Prostate gland (tissue), 2 donors: ENCODE measurements at regions not wholly inside any gene's neighbourhood (a gene's known extent, or its start where the extent isn't known, plus 50 kb on each side); places are given as distances from the start of the nearest gene placed in this dataset.

Experiments used
- DNase-seq: peaks from one replicate; pipeline ENCODE4 v3.0.0-alpha.2; 2019; ENCODE audit warnings: low spot score
- H3K27ac ChIP-seq, 2 donors: fragments of 200-600 bp; sonication (generic); 2 replicates each; pipeline ENCODE4 v1.5.1; 2017 to 2019
- H3K27me3 ChIP-seq: fragments of 200-600 bp; sonication (generic); replicated peaks from 2 replicates; pipeline ENCODE4 v1.5.1; 2019; ENCODE audit not compliant: insufficient read depth
- H3K36me3 ChIP-seq, 2 donors: fragments of 200-600 bp; sonication (generic); 1 replicate in 1 of 2; 2 replicates in 1 of 2; pipeline versions ENCODE4 v1.5.1 to v1.8.1; 2017 to 2019
- H3K4me1 ChIP-seq: fragments of 200-600 bp; sonication (generic); replicated peaks from 2 replicates; pipeline ENCODE4 v1.5.1; 2019
- H3K4me3 ChIP-seq, 2 donors: fragments of 200-600 bp; sonication (generic); 2 replicates each; pipeline ENCODE4 v1.5.1; 2017 to 2019
- H3K9me3 ChIP-seq: fragments of 200-600 bp; sonication (generic); 2 replicates; pipeline ENCODE4 v1.5.1; 2017
- CTCF ChIP-seq, 4 experiments: fragments of 200-600 bp in 2 of 4; fragments of 450-650 bp in 2 of 4; sonication (generic) in 2 of 4; IDR thresholded peaks; 1 replicate in 3 of 4; 2 replicates in 1 of 4; pipeline ENCODE4 v1.5.1; 2016 to 2019; ENCODE audit warnings: antibody characterized with exemption in 4 of 4, mild to moderate bottlenecking in 2 of 4, moderate library complexity in 2 of 4
- POLR2A ChIP-seq: fragments of 450-650 bp; IDR thresholded peaks from one replicate; pipeline ENCODE4 v1.6.1; 2016; ENCODE audit warnings: antibody characterized with exemption, mild to moderate bottlenecking
- POLR2AphosphoS5 ChIP-seq: sonication (generic); formaldehyde crosslinking; IDR thresholded peaks from one replicate; pipeline ENCODE4 v1.6.1; 2017; ENCODE audit warnings: antibody characterized with exemption
- WGBS: methylation state at CpG from one replicate; pipeline ENCODE4 v1.1.5; 2018; 5-methylcytosine and 5-hydroxymethylcytosine counted together
- intact Hi-C: fragments of 100-400 bp; cut with DNase I; formaldehyde crosslinking; loops from one replicate; pipeline ENCODE4 v1.14.2; 2022

DNA sequence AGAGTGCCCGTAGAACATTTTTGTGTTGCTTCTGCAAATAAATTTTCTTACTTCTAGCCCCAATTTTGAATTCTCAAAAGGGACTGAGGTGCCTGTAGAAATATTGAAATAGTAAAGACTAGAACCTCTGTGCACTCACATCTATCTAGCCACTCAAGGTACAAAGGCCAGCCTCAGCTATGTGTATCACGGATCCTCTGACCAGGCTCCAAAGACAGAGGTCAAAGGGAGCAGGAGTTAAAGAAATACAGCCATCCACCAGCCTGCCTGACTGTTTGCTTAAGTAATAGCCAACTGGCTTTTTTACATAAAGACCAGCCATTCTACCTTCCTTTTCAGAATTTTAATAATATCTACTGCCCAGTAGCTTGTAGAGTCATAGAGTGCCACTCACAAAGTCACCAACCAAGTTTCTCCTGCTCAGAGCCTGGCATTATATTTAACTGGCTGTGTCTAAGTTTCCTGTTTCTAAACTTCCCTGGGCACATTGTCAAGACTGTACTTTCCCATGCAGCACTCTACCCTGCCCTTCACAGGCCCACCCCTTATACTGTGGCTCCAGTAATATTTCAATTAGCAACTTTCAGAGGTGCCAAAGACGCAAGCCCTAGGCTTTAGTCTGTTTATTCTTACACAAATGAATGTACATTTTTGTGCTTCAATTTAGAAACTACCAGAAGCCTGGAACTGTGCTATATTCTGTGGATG lies 338.3 kb upstream of the NT5C1B start:
- Histone ChIP-seq H3K36me3 (no peaks in the 10 kb centered on the region), H3K27me3 (no peaks in the 10 kb centered on the region), H3K27ac (no peak overlapping the region), H3K4me3 (no peak overlapping the region), H3K9me3 (no peaks in the 10 kb centered on the region), H3K4me1 (no peaks in the 10 kb centered on the region)
- no peak for TF ChIP-seq CTCF (IDR thresholded peaks at IDR 0.05)
- TF ChIP-seq POLR2A = no peak
- TF ChIP-seq POLR2AphosphoS5 = no peak
- intact Hi-C loops = no loop called here
- no peak for DNase-seq
- 91% methylated on average over 3 of the region's 3 CpGs for WGBS

DNA sequence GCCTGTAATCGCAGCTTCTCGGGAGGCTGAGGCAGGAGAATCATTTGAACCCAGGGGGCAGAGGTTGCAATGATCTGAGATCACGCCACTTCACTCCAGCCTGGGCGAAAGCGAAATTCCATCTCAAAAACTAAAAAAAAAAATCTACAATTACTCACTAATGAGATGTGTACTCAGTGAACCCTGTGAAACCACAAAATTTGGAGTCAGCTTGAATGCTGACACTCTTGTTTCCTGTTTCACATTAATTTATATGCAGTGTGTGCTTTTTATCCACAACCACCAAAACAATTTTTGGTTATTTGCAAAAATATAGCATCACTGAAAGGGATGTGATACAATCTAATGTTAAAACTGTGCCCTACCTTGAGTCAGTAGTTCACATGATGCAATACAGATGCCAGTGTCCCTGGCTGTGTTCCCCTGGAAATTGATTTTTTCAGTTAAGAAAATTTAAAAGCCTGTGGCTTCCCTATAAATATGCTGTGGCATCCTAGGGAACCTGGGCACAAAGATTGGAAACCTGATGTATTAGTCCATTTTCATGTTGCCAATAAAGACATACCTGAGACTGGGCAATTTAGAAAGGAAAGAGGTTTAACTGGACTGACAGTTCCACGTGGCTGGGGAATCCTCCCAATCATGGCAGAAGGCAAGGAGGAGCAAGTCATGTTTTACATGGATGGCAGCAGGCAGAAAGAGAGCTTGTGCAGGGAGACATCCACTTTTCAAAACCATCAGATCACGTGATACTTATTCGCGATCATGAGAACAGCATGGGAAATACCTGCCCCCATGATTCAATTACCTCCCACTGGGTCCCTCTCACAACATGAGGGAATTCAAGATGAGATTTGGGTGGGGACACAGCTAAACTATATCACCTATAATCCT lies 337.5 kb upstream of the NT5C1B start:
- Histone ChIP-seq H3K36me3 (no peaks in the 10 kb centered on the region), H3K27ac (no peak overlapping the region), H3K4me1 (no peaks in the 10 kb centered on the region), H3K4me3 (no peak overlapping the region), H3K9me3 (no peaks in the 10 kb centered on the region), H3K27me3 (no peaks in the 10 kb centered on the region)
- intact Hi-C loops = no loop called here
- TF ChIP-seq POLR2AphosphoS5 (no peak), CTCF (IDR thresholded peaks at IDR 0.05) (no peak)
- WGBS = 95% methylated on average over 9 of the region's 9 CpGs
- no peak for DNase-seq

DNA sequence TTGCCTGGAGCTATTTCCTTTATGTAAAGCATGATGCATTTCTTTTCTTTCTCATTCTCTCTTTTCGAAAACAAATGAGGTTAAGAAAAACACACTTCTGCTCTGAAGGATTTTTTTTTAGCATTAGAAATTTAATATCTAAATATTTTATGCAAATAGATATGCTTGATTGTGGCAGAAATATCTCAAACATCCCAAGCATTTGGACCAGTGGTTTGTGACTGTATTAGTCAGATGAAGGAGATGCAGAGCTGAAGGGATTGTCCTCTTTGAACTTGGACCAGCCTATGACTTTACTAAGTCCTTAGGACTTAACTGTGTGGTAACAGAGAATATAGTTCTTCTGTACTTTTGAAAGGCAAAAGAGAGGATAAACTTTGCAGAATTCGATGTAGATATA lies 335.9 kb upstream of the NT5C1B start:
- WGBS = 66% methylated on average over 2 of the region's 2 CpGs
- no peak overlapping the region for H3K27ac ChIP-seq

DNA sequence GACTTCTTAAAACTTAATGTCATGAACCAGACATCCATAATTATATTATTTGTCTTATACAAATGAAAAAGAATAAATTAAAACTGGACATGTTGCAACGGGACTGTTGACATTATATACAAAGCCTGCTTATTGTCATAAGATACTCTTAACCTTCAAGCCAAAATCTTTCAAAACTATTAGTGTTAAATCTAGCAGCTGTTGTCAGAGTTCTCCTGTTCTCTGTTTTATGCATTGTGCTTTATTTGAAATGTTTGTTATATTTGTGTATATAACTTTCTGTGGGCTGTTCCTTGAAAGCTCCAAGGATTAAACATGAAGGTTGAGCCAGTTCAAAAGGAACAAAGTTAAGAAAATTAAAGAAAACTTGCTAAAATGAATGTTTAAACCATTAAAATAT lies 335.5 kb upstream of the NT5C1B start:
- no peak overlapping the region for H3K4me3 ChIP-seq
- intact Hi-C loops = no loop called here
- no peaks in the 10 kb centered on the region for H3K36me3 ChIP-seq
- H3K4me1 ChIP-seq = no peaks in the 10 kb centered on the region
- H3K27me3 ChIP-seq = no peaks in the 10 kb centered on the region
- TF ChIP-seq CTCF (IDR thresholded peaks at IDR 0.05) (no peak), POLR2AphosphoS5 (no peak), POLR2A (no peak)
- no peak for DNase-seq
- 16% methylated on average over 1 of the region's 1 CpG for WGBS
- H3K27ac ChIP-seq = no peak overlapping the region
- no peaks in the 10 kb centered on the region for H3K9me3 ChIP-seq

More for the DNA sequence above, 335.9 kb upstream of the NT5C1B start:
- DNase-seq = no peak
- Histone ChIP-seq H3K4me1 (no peaks in the 10 kb centered on the region), H3K27me3 (no peaks in the 10 kb centered on the region), H3K4me3 (no peak overlapping the region), H3K36me3 (no peaks in the 10 kb centered on the region), H3K9me3 (no peaks in the 10 kb centered on the region)
- TF ChIP-seq POLR2A (no peak), POLR2AphosphoS5 (no peak), CTCF (IDR thresholded peaks at IDR 0.05) (no peak)
- intact Hi-C loops = no loop called here

DNA sequence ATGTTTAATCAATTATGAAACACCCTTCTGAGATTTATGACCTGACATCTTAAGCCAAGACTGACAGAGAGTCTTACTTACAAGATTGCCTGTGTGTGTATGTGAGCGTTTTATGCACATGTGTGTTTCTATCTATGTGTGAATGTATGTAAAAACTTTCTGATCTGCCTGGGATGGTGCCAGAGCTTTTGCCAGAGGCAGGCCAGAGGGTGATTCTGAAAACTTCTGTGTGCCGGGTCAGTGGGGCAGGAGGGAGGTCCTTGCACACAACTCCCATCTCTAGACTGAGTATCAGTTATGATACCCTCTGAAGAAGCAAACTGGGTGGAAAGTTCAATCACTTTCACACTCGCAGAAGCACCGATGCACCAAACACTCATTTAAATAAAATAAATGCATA lies 335.0 kb upstream of the NT5C1B start:
- no peak for DNase-seq
- H3K9me3 ChIP-seq = no peaks in the 10 kb centered on the region
- H3K27ac ChIP-seq = no peak overlapping the region
- no peaks in the 10 kb centered on the region for H3K36me3 ChIP-seq
- no peaks in the 10 kb centered on the region for H3K4me1 ChIP-seq
- H3K4me3 ChIP-seq = no peak overlapping the region
- TF ChIP-seq POLR2AphosphoS5 (no peak), POLR2A (no peak), CTCF (IDR thresholded peaks at IDR 0.05) (no peak)
- no peaks in the 10 kb centered on the region for H3K27me3 ChIP-seq
- intact Hi-C loops = no loop called here
- WGBS = 80% methylated on average over 4 of the region's 4 CpGs
